ENCODE measurements at regions not wholly inside any gene's neighbourhood (a gene's known extent, or its start where the extent isn't known, plus 50 kb on each side); places are given as distances from the start of the nearest gene placed in this dataset.

DNA sequence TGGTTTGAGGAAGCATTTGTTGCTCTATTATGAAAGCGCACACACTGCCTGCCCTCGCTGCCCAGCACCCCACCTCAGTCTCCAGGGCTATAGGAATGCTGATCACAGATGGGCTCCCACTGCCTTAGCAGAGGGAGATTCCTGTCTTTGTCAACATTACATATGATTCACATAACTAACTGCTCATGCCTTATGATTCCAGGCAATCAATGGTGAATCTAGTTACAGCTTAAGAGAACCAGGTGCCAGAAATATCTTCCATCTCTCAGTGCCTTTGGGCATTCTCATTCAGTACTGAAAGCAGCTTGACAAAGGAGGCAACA, 458.9 kb upstream of the C9orf72 start:
- Histone ChIP-seq H3K4me1 (ENCODE audit: control insufficient read depth, insufficient read depth, low read length) (no peaks in the 10 kb centered on the region), H3K27ac (ENCODE audit: low read length) (no peak overlapping the region), H3K9me3 (ENCODE audit: control insufficient read depth, insufficient read depth, low read depth, low read length) (no peaks in the 10 kb centered on the region), H3K36me3 (ENCODE audit: control insufficient read depth, insufficient read depth, low read length) (no peaks in the 10 kb centered on the region), H3K4me3 (ENCODE audit: low read depth in 2 of 2, low read length in 2 of 2) (no peak overlapping the region), H3K27me3 (ENCODE audit: control insufficient read depth, insufficient read depth, low read length) (no peaks in the 10 kb centered on the region)
- no peak for DNase-seq (ENCODE audit: low read depth, low spot score)
- intact Hi-C loops (cut with micrococcal nuclease; ENCODE audit: unreplicated experiment): no loop called here
- in situ Hi-C loops (cut with HindIII; ENCODE audit: low pct_unique_long_range_greater_than_20kb, low sequenced_read_pairs): no loop called here
- TF ChIP-seq REST (IDR thresholded peaks at IDR 0.05; ENCODE audit: insufficient read depth in 1 of 2, low read depth in 2 of 2, low read length in 1 of 2) (no peak), TCF7L2 (IDR thresholded peaks at IDR 0.05; ENCODE audit: low read depth, low read length) (no peak), POLR2AphosphoS5 (IDR thresholded peaks at IDR 0.05; ENCODE audit: low read depth, low read length) (no peak), CTCF (IDR thresholded peaks at IDR 0.05) (no peak), SIN3A (IDR thresholded peaks at IDR 0.05; ENCODE audit: borderline replicate concordance, insufficient read depth, low read depth, low read length) (no peak)
- BruUV-seq (replicated peaks): no TSS peak
- POLR2A ChIA-PET: no interaction called here
- CTCF ChIA-PET: no interaction called here
- ATAC-seq: no peak

DNA sequence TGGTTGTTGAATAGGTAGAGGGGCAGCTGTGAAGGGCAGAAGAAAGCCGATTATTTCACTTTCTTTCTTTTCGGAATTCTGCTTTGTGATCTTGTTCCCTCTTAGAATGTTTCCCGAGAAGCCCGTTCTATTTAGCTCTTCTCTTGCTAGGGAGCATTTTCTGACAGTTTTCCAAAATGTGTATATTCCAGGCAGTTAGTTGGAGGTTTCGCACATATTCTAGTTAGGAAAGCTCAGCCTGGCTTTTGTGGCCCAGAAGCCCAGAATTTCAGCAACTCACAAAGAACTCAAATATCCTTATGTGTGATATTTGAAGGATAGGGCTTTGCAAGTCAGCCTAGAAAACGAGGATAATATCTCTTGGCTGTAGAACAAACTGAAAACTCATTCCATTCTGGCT, 461.0 kb upstream of the C9orf72 start:
- BruUV-seq (replicated peaks): no TSS peak

More for the DNA sequence above, 461.0 kb upstream of the C9orf72 start:
- intact Hi-C loops (cut with micrococcal nuclease; ENCODE audit: unreplicated experiment): no loop called here
- CTCF ChIA-PET: no interaction called here
- ATAC-seq: no peak
- POLR2A ChIA-PET: no interaction called here
- no peak for DNase-seq (ENCODE audit: low read depth, low spot score)
- Histone ChIP-seq H3K4me1 (ENCODE audit: control insufficient read depth, insufficient read depth, low read length) (no peaks in the 10 kb centered on the region), H3K36me3 (ENCODE audit: control insufficient read depth, insufficient read depth, low read length) (no peaks in the 10 kb centered on the region), H3K4me3 (ENCODE audit: low read depth in 2 of 2, low read length in 2 of 2) (no peak overlapping the region), H3K9me3 (ENCODE audit: control insufficient read depth, insufficient read depth, low read depth, low read length) (no peaks in the 10 kb centered on the region), H3K27ac (ENCODE audit: low read length) (no peak overlapping the region), H3K27me3 (ENCODE audit: control insufficient read depth, insufficient read depth, low read length) (no peaks in the 10 kb centered on the region)
- TF ChIP-seq CTCF (IDR thresholded peaks at IDR 0.05): no peak
- no peak for TF ChIP-seq SIN3A (IDR thresholded peaks at IDR 0.05; ENCODE audit: borderline replicate concordance, insufficient read depth, low read depth, low read length)
- TF ChIP-seq TCF7L2 (IDR thresholded peaks at IDR 0.05; ENCODE audit: low read depth, low read length): no peak
- no peak for TF ChIP-seq POLR2AphosphoS5 (IDR thresholded peaks at IDR 0.05; ENCODE audit: low read depth, low read length)
- in situ Hi-C loops (cut with HindIII; ENCODE audit: low pct_unique_long_range_greater_than_20kb, low sequenced_read_pairs): no loop called here
